SU-DHL-6 (cell line): ENCODE measurements at regions not wholly inside any gene's neighbourhood (a gene's known extent, or its start where the extent isn't known, plus 50 kb on each side); places are given as distances from the start of the nearest gene placed in this dataset.

Experiments used
- H2AFZ ChIP-seq: fragments of 200-600 bp; sonication (generic); 2 replicates; pipeline ENCODE4 v1.6.1; 2014; ENCODE audit warnings: low read depth, mild to moderate bottlenecking, moderate library complexity, mixed read lengths, antibody characterized with exemption, low read length; ENCODE audit not compliant: severe bottlenecking
- H3F3A ChIP-seq: fragments of 200-600 bp; shearing (Covaris generic); 2 replicates; pipeline ENCODE4 v1.6.0; 2016; ENCODE audit warnings: antibody characterized with exemption, mild to moderate bottlenecking; ENCODE audit not compliant: insufficient read depth
- H3K27ac ChIP-seq: fragments of 200-600 bp; sonication (generic); 2 replicates; pipeline ENCODE4 v1.5.1; 2016; ENCODE audit warnings: low read depth, mild to moderate bottlenecking, low read length, moderate library complexity, mixed read lengths
- H3K27me3 ChIP-seq: fragments of 200-600 bp; sonication (generic), shearing (Covaris generic); 2 replicates; pipeline ENCODE4 v1.6.0; 2014; ENCODE audit warnings: mild to moderate bottlenecking, low read length
- H3K36me3 ChIP-seq: fragments of 200-600 bp; sonication (generic); 2 replicates; pipeline ENCODE4 v1.6.1; 2014; ENCODE audit warnings: mild to moderate bottlenecking, low read length, mixed read lengths
- H3K4me2 ChIP-seq: fragments of 300-600, 200-600 bp; shearing (Covaris generic), sonication (generic); 2 replicates; pipeline ENCODE4 v1.6.0; 2014; ENCODE audit warnings: low read length, low read depth, mild to moderate bottlenecking; ENCODE audit not compliant: poor library complexity, severe bottlenecking
- H3K4me3 ChIP-seq: fragments of 200-600 bp; sonication (generic); 2 replicates; pipeline ENCODE4 v1.5.1; 2014; ENCODE audit warnings: antibody characterized with exemption, low read length, mild to moderate bottlenecking, mixed read lengths; ENCODE audit not compliant: insufficient read depth, poor library complexity, severe bottlenecking
- H3K79me2 ChIP-seq: fragments of 200-600 bp; sonication (generic); 2 replicates; pipeline ENCODE4 v1.6.1; 2014; ENCODE audit warnings: mild to moderate bottlenecking, low read length, moderate library complexity; ENCODE audit not compliant: insufficient read depth
- H3K9ac ChIP-seq: fragments of 200-600 bp; sonication (generic); 2 replicates; pipeline ENCODE4 v1.7.0; 2014; ENCODE audit warnings: mild to moderate bottlenecking, low read length
- H3K9me2 ChIP-seq: fragments of 200-600 bp; sonication (generic); replicated peaks from 2 replicates; pipeline ENCODE4 v1.6.1; 2014; ENCODE audit warnings: low read length; ENCODE audit not compliant: insufficient read depth
- H3K9me3 ChIP-seq: fragments of 200-600 bp; sonication (generic); 2 replicates; pipeline ENCODE4 v1.6.1; 2014; ENCODE audit warnings: low read length, mixed read lengths; ENCODE audit not compliant: insufficient read depth
- H4K20me1 ChIP-seq: fragments of 200-600 bp; sonication (generic); 2 replicates; pipeline ENCODE4 v1.6.1; 2014; ENCODE audit warnings: low read depth, mild to moderate bottlenecking, antibody characterized with exemption, low read length, moderate library complexity, mixed read lengths
- EZH2phosphoT487 ChIP-seq: fragments of 200-600 bp; sonication (generic), shearing (Covaris generic); conservative IDR thresholded peaks from 2 replicates; pipeline ENCODE4 v1.6.1; 2018; ENCODE audit warnings: mild to moderate bottlenecking, antibody characterized with exemption, low read length, moderate library complexity, mixed read lengths
- TF ChIP-seq, protein P1 (sequence below): fragments of 200-600 bp; sonication (generic); IDR thresholded peaks from one replicate; pipeline ENCODE4 v1.5.1; 2017; ENCODE audit warnings: antibody characterized with exemption, mild to moderate bottlenecking, low read length, moderate library complexity; ENCODE audit not compliant: insufficient read depth, poor library complexity, severe bottlenecking

DNA sequence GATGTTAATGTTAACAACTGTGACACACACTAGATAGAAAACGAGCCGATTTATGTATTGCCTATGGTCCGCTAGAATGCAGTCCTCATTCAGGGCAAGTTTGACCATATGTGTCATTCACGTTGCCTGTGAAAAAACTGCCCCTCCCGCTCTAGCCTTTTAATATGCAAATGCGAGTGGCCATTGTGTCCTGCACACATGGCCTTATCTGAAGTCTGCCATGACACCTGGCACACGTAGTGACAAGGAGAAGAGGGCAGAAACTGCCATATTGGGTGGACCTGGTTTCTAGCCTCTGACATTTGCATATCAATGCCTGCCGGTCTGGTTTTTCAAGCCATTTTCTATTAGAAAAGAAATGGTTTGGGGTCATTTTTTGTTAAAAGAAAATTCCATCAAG is 303.3 kb upstream of the TECRL start:
- Histone ChIP-seq H3K9ac (no peak overlapping the region), H3K4me2 (no peak overlapping the region), H3K4me3 (no peak overlapping the region), H3K36me3 (no peaks in the 10 kb centered on the region), H3K27ac (no peak overlapping the region), H3K79me2 (no peaks in the 10 kb centered on the region), H3K9me3 (no peaks in the 10 kb centered on the region), H2AFZ (no peak overlapping the region), H4K20me1 (no peaks in the 10 kb centered on the region), H3F3A (no peaks in the 10 kb centered on the region), H3K27me3 (no peaks in the 10 kb centered on the region), H3K9me2 (no peaks in the 10 kb centered on the region)
- no peak for TF ChIP-seq EZH2phosphoT487
- TF ChIP-seq, protein P1, sequence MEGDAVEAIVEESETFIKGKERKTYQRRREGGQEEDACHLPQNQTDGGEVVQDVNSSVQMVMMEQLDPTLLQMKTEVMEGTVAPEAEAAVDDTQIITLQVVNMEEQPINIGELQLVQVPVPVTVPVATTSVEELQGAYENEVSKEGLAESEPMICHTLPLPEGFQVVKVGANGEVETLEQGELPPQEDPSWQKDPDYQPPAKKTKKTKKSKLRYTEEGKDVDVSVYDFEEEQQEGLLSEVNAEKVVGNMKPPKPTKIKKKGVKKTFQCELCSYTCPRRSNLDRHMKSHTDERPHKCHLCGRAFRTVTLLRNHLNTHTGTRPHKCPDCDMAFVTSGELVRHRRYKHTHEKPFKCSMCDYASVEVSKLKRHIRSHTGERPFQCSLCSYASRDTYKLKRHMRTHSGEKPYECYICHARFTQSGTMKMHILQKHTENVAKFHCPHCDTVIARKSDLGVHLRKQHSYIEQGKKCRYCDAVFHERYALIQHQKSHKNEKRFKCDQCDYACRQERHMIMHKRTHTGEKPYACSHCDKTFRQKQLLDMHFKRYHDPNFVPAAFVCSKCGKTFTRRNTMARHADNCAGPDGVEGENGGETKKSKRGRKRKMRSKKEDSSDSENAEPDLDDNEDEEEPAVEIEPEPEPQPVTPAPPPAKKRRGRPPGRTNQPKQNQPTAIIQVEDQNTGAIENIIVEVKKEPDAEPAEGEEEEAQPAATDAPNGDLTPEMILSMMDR: no peak

DNA sequence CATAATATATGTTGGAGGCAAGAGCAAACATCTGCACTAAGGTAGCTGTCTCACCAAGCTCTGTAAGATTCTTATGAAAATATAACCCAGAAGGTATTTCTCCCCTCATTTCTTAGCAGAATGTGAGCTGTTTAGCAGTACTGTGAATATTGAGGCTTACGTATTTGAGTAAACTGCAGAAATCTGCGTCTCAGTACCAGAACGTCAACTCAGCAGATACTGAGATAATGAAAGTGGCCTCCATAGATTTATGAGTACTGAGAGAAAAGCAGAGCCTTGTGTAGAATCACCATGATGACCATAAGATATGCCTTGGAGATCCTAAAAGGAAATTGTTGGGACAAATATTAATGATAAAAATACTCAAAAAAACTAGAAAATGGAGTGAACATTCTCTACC is 296.7 kb upstream of the TECRL start:
- Histone ChIP-seq H3K4me2 (no peak overlapping the region), H3K27ac (no peak overlapping the region), H3K36me3 (no peaks in the 10 kb centered on the region), H3F3A (no peaks in the 10 kb centered on the region), H2AFZ (no peak overlapping the region), H3K27me3 (no peaks in the 10 kb centered on the region), H3K9ac (no peak overlapping the region), H3K9me2 (no peaks in the 10 kb centered on the region), H4K20me1 (no peaks in the 10 kb centered on the region), H3K79me2 (no peaks in the 10 kb centered on the region), H3K9me3 (no peaks in the 10 kb centered on the region), H3K4me3 (no peak overlapping the region)
- TF ChIP-seq EZH2phosphoT487: no peak
- TF ChIP-seq, protein P1: no peak

DNA sequence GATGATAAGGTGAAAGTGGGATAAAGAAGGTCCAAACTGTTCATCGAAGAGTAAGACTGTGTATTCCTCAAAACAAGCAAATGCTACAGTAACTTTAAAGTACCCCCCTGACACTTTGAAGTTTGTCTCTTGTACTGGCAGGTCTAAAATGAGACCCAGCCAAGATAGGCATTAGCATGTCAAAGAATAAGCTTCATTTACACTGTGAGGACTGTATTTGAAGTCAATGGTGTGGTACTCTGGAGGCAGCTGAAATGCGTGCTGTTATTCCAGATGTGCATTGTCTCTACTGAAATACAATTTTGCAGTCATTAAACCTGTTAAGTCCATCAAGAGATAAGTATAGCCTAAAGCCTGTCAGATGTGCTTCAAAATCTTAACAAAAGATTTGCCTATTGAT is 288.9 kb upstream of the TECRL start:
- no peak overlapping the region for H2AFZ ChIP-seq
- TF ChIP-seq, protein P1: no peak
- no peak for TF ChIP-seq EZH2phosphoT487
- H3F3A ChIP-seq: no peaks in the 10 kb centered on the region

More for the DNA sequence above, 288.9 kb upstream of the TECRL start:
- H3K79me2 ChIP-seq: no peaks in the 10 kb centered on the region
- no peaks in the 10 kb centered on the region for H3K9me3 ChIP-seq
- H3K4me3 ChIP-seq: no peak overlapping the region
- H3K9me2 ChIP-seq: no peaks in the 10 kb centered on the region
- H3K9ac ChIP-seq: no peak overlapping the region
- H4K20me1 ChIP-seq: no peaks in the 10 kb centered on the region
- no peak overlapping the region for H3K27ac ChIP-seq
- H3K36me3 ChIP-seq: no peaks in the 10 kb centered on the region
- H3K4me2 ChIP-seq: no peak overlapping the region
- no peaks in the 10 kb centered on the region for H3K27me3 ChIP-seq
